ENCODE measurements at regions not wholly inside any gene's neighbourhood (a gene's known extent, or its start where the extent isn't known, plus 50 kb on each side); places are given as distances from the start of the nearest gene placed in this dataset.

- TF ChIP-seq HNF4A (conservative IDR thresholded peaks at IDR 0.05) (no peak), TAF1 (conservative IDR thresholded peaks at IDR 0.05) (no peak)
Measured at GRCh38 chr2:35410431-35411061, 945.0 kb upstream of the CRIM1 start (continued).

GRCh38 chr2:35409762-35410161 lies 945.8 kb upstream of the CRIM1 start:
- Histone ChIP-seq H3K27me3 (ENCODE audit: control insufficient read depth in 4 of 4, insufficient read depth in 4 of 4, low read length in 3 of 4) (peaks cover 0 to 7% (median 0%) of the 10 kb centered on the region in 4 donors), H3K27ac (ENCODE audit: low read depth in 1 of 2, low read length in 2 of 2) (no peak overlapping the region), H3K4me3 (ENCODE audit: low read depth in 1 of 3, low read length in 3 of 3) (no peak overlapping the region), H3K36me3 (ENCODE audit: control insufficient read depth in 4 of 4, insufficient read depth in 3 of 4, low read depth in 1 of 4, low read length in 3 of 4) (no peaks in the 10 kb centered on the region), H3K9ac (ENCODE audit: low read depth in 1 of 2, low read length in 2 of 2) (no peak overlapping the region), H3K4me1 (ENCODE audit: control insufficient read depth in 4 of 4, insufficient read depth in 4 of 4, low read length in 3 of 4) (no peaks in the 10 kb centered on the region), H3K9me3 (ENCODE audit: control insufficient read depth in 4 of 4, low read length in 3 of 4) (no peaks in the 10 kb centered on the region)
- no peak for DNase-seq (ENCODE audit: low spot score)
- TF ChIP-seq RAD21 (IDR thresholded peaks at IDR 0.05) (no peak), TAF1 (conservative IDR thresholded peaks at IDR 0.05) (no peak), JUND (IDR thresholded peaks at IDR 0.05) (no peak), GABPA (IDR thresholded peaks at IDR 0.05 in 1 of 2, conservative IDR thresholded peaks at IDR 0.05 in 1 of 2) (no peak), HNF4G (IDR thresholded peaks at IDR 0.05) (no peak), FOXA1 (IDR thresholded peaks at IDR 0.05) (no peak), NR2F2 (IDR thresholded peaks at IDR 0.05) (no peak), ZBTB33 (IDR thresholded peaks at IDR 0.05) (no peak)
- TF ChIP-seq, protein P1, sequence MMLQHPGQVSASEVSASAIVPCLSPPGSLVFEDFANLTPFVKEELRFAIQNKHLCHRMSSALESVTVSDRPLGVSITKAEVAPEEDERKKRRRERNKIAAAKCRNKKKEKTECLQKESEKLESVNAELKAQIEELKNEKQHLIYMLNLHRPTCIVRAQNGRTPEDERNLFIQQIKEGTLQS (IDR thresholded peaks at IDR 0.05): no peak
- TF ChIP-seq, protein P2, sequence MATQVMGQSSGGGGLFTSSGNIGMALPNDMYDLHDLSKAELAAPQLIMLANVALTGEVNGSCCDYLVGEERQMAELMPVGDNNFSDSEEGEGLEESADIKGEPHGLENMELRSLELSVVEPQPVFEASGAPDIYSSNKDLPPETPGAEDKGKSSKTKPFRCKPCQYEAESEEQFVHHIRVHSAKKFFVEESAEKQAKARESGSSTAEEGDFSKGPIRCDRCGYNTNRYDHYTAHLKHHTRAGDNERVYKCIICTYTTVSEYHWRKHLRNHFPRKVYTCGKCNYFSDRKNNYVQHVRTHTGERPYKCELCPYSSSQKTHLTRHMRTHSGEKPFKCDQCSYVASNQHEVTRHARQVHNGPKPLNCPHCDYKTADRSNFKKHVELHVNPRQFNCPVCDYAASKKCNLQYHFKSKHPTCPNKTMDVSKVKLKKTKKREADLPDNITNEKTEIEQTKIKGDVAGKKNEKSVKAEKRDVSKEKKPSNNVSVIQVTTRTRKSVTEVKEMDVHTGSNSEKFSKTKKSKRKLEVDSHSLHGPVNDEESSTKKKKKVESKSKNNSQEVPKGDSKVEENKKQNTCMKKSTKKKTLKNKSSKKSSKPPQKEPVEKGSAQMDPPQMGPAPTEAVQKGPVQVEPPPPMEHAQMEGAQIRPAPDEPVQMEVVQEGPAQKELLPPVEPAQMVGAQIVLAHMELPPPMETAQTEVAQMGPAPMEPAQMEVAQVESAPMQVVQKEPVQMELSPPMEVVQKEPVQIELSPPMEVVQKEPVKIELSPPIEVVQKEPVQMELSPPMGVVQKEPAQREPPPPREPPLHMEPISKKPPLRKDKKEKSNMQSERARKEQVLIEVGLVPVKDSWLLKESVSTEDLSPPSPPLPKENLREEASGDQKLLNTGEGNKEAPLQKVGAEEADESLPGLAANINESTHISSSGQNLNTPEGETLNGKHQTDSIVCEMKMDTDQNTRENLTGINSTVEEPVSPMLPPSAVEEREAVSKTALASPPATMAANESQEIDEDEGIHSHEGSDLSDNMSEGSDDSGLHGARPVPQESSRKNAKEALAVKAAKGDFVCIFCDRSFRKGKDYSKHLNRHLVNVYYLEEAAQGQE (IDR thresholded peaks at IDR 0.05): no peak
- WGBS: 73% methylated on average over 2 of the region's 2 CpGs

GRCh38 chr2:35408320-35408719 lies 947.3 kb upstream of the CRIM1 start:
- Histone ChIP-seq H3K36me3 (ENCODE audit: control insufficient read depth in 4 of 4, insufficient read depth in 3 of 4, low read depth in 1 of 4, low read length in 3 of 4) (no peaks in the 10 kb centered on the region), H3K9me3 (ENCODE audit: control insufficient read depth in 4 of 4, low read length in 3 of 4) (no peaks in the 10 kb centered on the region), H3K4me3 (ENCODE audit: low read depth in 1 of 3, low read length in 3 of 3) (no peak overlapping the region), H3K4me1 (ENCODE audit: control insufficient read depth in 4 of 4, insufficient read depth in 4 of 4, low read length in 3 of 4) (no peaks in the 10 kb centered on the region), H3K9ac (ENCODE audit: low read depth in 1 of 2, low read length in 2 of 2) (no peak overlapping the region), H3K27ac (ENCODE audit: low read depth in 1 of 2, low read length in 2 of 2) (no peak overlapping the region), H3K27me3 (ENCODE audit: control insufficient read depth in 4 of 4, insufficient read depth in 4 of 4, low read length in 3 of 4) (peaks cover 0 to 7% (median 0%) of the 10 kb centered on the region in 4 donors)
- no peak for DNase-seq (ENCODE audit: low spot score)
- TF ChIP-seq EGR1 (IDR thresholded peaks at IDR 0.05; ENCODE audit: low read depth in 2 of 2): no peak
- TF ChIP-seq HNF4G (IDR thresholded peaks at IDR 0.05): no peak
- no peak for TF ChIP-seq ZBTB33 (IDR thresholded peaks at IDR 0.05)
- TF ChIP-seq FOXA2 (IDR thresholded peaks at IDR 0.05): no peak
- TF ChIP-seq, protein P2 (IDR thresholded peaks at IDR 0.05): no peak
- TF ChIP-seq, protein P1 (IDR thresholded peaks at IDR 0.05): no peak
- TF ChIP-seq TAF1 (conservative IDR thresholded peaks at IDR 0.05): no peak
- no peak for TF ChIP-seq NR2F2 (IDR thresholded peaks at IDR 0.05)
- TF ChIP-seq HNF4A (conservative IDR thresholded peaks at IDR 0.05): no peak
- TF ChIP-seq RAD21 (IDR thresholded peaks at IDR 0.05): no peak
- TF ChIP-seq RXRA (IDR thresholded peaks at IDR 0.05): no peak
- TF ChIP-seq FOXA1 (IDR thresholded peaks at IDR 0.05): no peak
- TF ChIP-seq YY1 (IDR thresholded peaks at IDR 0.05): no peak
- no peak for TF ChIP-seq SP1 (IDR thresholded peaks at IDR 0.05)
- no peak for TF ChIP-seq JUND (IDR thresholded peaks at IDR 0.05)
- TF ChIP-seq GABPA (IDR thresholded peaks at IDR 0.05 in 1 of 2, conservative IDR thresholded peaks at IDR 0.05 in 1 of 2): no peak
